ENCODE measurements at regions not wholly inside any gene's neighbourhood (a gene's known extent, or its start where the extent isn't known, plus 50 kb on each side); places are given as distances from the start of the nearest gene placed in this dataset.
A peak's percentile ranks its signal among the peaks of the same experiment; 100 is the strongest.

- TF ChIP-seq KAT7 (CRISPR knock-in tag; IDR thresholded peaks at IDR 0.05; ENCODE audit: borderline replicate concordance) (no peak), NR3C1 (CRISPR knock-in tag; IDR thresholded peaks at IDR 0.05) (no peak), ZNF567 (CRISPR knock-in tag; IDR thresholded peaks at IDR 0.05; ENCODE audit: borderline replicate concordance) (no peak), ZNF569 (CRISPR knock-in tag; IDR thresholded peaks at IDR 0.05; ENCODE audit: borderline replicate concordance) (no peak), KDM3A (CRISPR knock-in tag; IDR thresholded peaks at IDR 0.05; ENCODE audit: low read depth) (peak; percentile 49; the same call in 1 of the 2 replicates), NR2F2 (IDR thresholded peaks at IDR 0.05; ENCODE audit: borderline replicate concordance, low read depth) (no peak), PBX3 (CRISPR knock-in tag; IDR thresholded peaks at IDR 0.05; ENCODE audit: borderline replicate concordance) (no peak), CCDC6 (CRISPR knock-in tag; IDR thresholded peaks at IDR 0.05) (no peak), ZNF512 (CRISPR knock-in tag; IDR thresholded peaks at IDR 0.05) (no peak), CBFB (CRISPR knock-in tag; IDR thresholded peaks at IDR 0.05) (no peak), RXRA (CRISPR knock-in tag; IDR thresholded peaks at IDR 0.05) (peak; percentile 39), HDAC6 (IDR thresholded peaks at IDR 0.05; ENCODE audit: low read depth, low read length) (no peak), SYNCRIP (IDR thresholded peaks at IDR 0.05; ENCODE audit: insufficient read depth, low read depth, low read length) (no peak), MAFG (CRISPR knock-in tag; IDR thresholded peaks at IDR 0.05) (no peak), CREM (IDR thresholded peaks at IDR 0.05) (no peak), CREM (CRISPR knock-in tag; IDR thresholded peaks at IDR 0.05) (no peak), ZNF563 (CRISPR knock-in tag; IDR thresholded peaks at IDR 0.05) (no peak), HHEX (CRISPR knock-in tag; IDR thresholded peaks at IDR 0.05) (no peak), KLF9 (CRISPR knock-in tag; IDR thresholded peaks at IDR 0.05; ENCODE audit: low read depth) (no peak), ZNF572 (CRISPR knock-in tag; IDR thresholded peaks at IDR 0.05) (no peak), ZNF180 (CRISPR knock-in tag; IDR thresholded peaks at IDR 0.05; ENCODE audit: borderline replicate concordance, low read depth) (no peak), CBX2 (IDR thresholded peaks at IDR 0.05; ENCODE audit: low read depth, low read length) (no peak), CBX2 (CRISPR knock-in tag; IDR thresholded peaks at IDR 0.05; ENCODE audit: low read depth) (no peak), FOSL2 (CRISPR knock-in tag; IDR thresholded peaks at IDR 0.05) (0 out of 2 replicates have a peak, but pooled peaks have one; percentile 20), ZNF687 (CRISPR knock-in tag; IDR thresholded peaks at IDR 0.05) (peak; percentile 76), TAF15 (IDR thresholded peaks at IDR 0.05; ENCODE audit: low read depth, low read length, poor library complexity, severe bottlenecking) (no peak), ZNF782 (CRISPR knock-in tag; IDR thresholded peaks at IDR 0.05; ENCODE audit: borderline replicate concordance) (no peak)
Measured at GRCh38 chr13:27362064-27362751, 62.2 kb upstream of the GTF3A start (continued).
